HG03060 (cell line): ENCODE measurements at regions not wholly inside any gene's neighbourhood (a gene's known extent, or its start where the extent isn't known, plus 50 kb on each side); places are given as distances from the start of the nearest gene placed in this dataset.
"Not testable (repeated sequence)": the region's sequence is repeated elsewhere in the genome, so short reads cannot be mapped to it uniquely, and the experiment has no call there.

ENCODE experiments used
- ATAC-seq: cut with Tn5 transposase; IDR thresholded peaks from one replicate; pipeline ENCODE4 v1.9.1; 2021; ENCODE audit warnings: low read depth, moderate number of reproducible peaks; ENCODE audit not compliant: unreplicated experiment

DNA sequence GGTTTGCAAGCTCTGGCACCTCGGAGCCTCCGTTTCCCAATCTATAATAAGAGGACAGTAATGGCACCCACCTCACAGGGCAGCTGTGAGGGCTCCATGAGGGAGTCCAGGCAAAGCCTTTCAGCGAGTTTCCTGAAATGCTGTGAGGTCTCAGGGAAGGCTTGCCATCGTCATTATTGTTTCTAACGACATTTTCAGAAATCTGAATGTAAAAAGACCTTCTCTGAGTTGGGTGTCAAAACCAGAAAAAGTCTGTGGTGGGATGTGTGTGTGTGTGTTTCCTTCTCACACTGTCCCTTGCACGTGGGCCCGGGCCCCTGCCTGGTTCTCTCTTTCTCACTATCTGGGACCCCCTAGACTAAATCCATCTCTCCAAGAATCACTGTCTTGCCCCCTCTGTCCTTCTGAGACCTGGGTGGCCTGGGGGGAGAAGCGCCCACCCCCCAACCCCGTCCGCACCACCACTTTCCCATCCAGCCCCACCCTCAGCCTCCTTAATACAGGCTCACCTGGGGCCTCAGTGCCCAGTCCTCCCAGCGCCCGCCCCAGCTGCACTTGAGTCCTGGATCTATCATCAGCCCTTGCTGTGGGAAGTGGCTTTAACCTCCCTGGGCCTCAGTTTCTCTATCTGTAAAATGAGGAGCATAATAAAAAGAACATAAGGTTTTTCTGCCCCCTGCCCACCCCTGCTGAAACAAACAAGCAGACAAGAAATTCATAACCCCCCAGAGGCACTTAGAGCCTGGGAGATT is 180.3 kb downstream of the C9orf50 start:
- no peak for ATAC-seq

DNA sequence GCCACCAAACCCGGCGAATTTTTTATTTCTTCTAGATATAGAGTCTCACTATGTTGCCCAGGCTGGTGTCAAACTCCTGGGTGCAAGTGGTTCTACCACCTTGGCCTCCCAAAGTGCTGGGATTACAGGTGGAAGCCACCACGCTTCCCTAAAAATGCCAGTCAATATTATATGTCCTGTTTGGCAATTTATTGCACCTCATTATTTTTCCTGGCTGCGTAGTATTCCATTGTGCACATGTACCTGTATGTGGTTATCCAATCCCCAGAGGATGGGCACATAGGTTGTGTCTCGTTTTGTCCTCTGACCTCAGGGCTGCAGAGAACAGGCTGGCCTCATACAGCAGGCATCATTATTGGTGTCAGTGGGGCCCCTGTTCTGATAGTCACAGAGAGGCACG is 181.7 kb downstream of the C9orf50 start:
- no peak for ATAC-seq

DNA sequence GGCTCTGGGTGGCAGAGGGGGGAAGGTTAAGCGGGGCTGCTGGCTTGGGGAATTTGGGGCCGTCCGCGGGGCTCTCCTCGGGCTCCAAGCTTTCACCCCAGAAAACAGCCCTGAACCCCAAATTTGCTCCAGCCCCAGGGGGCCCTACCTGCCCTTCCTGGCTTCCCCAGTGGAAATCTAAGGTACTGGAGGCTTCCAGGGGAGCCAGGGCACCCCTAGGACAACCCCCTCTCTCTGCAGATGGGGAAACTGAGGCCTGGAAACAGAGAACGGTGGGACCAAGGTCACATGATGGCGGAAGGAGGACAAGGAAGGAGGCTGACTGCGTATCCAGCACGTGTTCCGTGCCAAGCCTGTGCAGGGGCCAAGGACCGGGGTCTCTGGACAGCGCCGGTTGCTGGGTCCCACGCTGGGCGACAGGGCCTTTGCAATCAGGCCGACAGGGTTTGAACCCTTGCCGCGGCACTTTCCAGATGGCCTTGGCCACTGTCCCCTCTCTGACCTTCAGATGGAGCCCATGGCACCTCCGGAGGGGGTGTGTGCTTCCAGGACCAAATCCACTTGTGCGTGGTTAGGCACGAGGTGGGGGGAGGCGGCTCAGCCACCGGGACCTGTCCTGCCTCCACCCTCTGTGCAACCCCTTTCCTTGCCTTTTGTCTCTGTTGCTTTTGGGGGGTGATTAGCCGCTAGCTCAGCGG is 183.1 kb downstream of the C9orf50 start:
- ATAC-seq, result no peak

DNA sequence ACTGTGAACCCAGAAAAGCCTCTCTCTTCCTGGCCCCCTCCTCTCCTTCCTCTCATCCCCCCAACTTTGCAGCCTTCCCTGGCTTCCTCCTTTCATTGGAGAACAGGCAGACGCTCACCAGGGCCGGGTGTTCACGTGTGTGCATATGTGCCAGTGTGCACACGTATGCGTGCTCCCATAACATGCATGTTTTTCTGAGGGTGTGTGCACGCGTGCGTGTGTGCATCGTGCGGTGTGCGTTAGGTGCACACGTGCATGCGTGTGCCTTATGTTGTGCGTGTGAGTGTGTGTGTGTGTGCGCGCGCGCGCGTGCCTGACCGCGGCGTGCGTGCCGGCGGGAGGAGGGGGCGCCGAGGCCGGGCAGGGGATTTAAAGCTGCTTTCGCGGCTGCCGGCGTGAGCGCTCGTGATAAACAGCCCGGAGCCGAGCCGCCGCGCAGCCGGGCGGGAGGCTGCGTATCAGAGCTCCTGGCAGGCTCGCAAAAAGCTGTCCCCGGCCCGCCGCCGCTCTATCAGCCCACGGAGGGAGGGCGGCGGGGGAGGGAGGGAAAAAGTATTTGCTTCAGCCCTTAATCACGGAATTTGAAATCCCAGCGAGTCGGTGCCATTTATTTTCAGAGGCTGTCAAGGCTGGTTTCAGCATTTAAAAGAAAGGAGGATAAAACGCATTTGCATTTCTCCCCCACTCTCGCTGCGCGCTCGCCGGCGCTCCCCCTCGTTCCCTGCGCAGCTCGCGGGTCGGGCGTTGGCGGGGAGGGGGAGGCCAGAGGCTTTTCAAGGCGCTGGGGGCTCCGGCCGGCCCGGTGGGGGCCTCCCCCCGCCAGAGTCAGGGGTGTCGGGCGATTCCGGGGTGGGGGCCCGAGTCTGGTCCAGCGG is 183.9 kb downstream of the C9orf50 start:
- ATAC-seq, result no peak

DNA sequence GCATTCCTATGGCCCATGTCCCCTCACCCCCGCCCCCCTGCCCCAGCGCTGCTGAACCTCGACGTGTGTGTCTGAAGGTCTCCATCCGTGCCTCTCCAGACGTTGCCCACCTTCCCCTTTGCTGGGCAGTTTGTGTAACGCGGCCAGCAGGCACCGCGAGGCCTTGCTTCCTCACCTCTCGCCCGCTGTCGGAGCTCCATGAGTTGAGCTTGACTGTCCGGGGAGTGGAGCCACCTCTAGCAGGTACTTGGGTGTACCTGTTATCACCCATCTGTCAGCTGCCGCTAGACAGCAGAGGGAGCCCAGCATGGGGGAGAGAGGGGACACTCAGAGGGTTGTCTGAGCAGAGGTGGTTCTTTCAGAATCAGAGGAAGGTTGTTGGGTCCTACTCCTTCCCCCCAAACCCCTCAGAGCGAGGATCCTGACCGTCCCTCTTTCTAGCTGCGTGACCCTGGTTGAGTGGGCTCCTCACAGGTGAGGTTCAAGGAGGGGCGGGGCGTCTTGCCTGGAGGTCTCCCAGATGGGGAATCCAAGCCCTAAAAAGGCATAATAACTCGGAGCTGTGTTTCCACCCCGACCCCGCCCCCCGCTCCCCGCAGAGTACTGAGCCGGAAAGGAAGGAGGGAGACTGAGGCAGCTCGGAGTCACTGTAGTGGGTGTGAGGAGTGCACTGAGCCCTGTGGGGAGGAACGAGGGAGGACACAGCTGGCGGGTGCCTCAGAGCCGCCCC is 184.7 kb downstream of the C9orf50 start:
- no peak for ATAC-seq

DNA sequence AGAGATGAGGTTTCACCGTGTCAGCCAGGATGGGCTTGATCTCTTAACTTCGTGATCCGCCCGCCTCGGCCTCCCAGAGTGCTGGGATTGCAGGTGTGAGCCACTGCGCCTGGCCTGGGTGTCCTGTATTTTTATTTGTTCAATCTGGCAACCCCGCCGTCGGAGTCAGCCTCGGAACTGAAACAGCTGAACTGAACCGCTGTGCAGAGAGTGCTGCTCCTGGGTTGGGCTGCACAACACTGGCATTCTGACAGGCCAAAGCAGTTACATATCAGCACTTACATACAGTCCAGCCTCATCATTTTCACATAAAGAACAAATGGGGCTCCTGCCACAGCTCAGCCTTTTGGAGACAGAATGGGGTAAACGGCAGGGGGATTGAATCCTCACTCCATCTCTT is 185.6 kb downstream of the C9orf50 start:
- no peak for ATAC-seq

DNA sequence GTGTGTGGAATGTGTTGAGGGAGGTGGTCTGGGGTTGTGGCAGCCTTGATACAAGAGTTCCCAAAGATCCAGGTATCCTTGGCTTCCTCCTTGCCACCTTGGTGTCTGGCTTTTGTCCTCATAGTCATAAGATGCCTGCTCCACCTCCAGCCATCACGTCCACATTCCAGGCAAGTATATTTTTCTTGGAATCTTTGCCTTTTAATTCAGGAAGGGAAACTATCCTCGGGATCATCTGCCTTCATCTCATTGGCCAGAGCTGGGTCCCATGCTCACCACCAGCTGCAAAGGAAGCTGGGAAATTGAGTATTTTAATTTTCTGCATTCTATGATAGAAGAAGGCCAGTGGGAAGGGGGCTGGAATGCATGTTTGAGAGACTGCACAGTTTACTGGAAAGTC is 186.7 kb downstream of the C9orf50 start:
- ATAC-seq, result no peak

DNA sequence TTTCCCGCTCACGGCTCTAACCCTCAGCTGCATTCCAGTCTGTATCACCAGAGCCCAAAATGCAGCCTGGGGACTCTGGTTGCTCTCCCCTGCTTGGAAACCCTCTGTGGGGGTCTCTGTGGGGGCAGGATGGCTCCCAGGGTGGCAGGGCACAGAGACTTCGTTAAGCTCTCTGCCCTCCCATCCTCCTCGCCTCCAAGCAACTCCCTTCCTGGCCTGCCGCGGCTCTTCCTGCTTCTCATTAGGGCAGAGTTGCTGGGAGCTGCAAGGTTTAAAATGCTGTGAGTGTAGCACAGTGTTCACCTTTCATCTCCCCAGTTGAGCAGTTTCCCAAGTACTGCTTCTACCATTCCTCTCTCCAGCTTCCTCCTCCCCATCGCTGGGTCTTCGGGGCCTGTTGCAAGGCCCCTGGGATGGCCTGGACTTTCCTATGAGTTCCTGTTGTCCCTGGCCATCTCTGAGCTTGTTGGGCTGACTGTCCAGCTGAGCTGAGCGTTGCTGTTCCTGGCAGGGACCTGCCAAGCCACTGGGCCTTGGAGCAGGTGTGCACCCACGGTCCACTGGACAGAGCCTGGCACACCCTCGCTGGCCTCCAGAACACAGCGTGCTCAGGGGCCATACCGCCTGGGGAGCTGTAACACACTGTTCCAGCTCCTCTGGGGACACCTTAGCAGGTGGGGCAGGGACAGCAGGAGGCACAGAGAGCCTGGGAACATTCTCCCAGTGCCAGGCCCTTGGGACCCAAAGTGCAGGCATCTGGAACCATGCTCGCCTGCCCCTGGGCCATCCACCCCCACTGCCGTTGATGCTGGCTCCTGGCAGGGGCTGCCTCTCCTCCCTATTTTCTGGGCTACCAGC is 188.4 kb downstream of the C9orf50 start:
- ATAC-seq, result no peak

DNA sequence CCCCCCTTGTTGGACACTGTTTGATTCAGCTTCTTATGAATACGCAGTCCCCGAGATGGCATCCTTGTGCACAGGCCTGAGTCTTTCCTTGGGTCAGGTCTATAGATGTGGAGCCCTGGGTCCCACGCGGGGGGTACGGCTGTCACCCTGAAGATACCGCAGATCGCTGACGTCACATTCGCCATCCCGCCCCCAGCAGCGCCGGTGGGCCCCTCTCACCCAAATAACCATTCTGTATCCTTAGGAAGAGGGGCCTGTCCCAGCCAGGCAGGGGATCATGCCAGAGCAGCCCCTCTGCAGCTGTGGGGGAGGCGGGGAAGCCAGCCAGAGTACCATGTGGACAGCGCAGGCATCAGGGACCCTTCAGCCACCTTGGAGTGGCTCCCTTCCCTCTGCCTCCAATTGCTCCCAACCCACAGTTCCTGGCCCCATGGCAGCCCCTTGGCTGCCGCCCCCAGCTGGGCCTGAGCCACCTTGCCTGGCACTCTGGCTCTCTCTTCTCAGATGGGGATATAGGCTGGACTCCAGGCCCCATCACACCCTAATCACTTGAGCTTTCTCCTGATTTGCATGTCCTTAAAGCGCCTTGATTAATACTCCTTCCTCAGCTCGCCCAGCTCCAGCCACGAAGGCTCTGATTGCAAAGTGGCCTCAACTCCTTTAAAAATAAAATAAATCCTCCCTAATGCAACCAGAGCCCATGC is 189.8 kb downstream of the C9orf50 start:
- no peak for ATAC-seq

DNA sequence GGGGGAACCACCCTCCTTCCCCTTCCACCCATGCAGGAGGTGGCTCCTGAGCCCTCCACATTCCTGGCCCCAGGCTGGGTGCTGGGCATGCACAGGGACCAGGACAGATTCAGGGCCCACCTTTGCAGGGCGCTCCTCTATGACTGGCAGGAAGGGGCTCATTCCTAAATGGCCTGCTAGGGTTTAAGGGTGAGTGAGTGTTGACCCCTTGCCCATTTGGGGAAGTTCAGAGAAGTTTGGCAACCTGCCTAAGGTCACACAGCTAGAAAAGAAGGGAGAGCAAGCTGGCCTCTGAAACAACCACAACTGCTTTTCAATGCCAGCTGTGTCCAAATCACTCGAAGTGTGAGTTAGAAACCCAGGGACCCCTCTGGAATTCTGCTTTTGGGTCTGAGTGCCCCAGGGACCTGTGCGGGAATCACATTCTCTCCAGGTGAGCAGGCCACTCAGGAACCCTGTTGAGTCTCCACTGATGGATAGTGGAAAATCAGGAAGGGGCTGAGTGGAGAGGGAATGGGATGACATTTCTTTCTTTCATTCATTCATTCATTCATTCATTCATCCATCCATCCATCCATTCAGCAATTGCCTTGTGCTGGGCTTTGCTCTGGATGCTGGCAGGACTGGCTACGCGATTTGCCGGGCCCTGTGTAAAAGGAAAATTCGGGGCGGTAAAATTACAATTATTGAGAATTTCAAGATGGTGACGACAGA is 191.9 kb downstream of the C9orf50 start:
- ATAC-seq, result no peak

DNA sequence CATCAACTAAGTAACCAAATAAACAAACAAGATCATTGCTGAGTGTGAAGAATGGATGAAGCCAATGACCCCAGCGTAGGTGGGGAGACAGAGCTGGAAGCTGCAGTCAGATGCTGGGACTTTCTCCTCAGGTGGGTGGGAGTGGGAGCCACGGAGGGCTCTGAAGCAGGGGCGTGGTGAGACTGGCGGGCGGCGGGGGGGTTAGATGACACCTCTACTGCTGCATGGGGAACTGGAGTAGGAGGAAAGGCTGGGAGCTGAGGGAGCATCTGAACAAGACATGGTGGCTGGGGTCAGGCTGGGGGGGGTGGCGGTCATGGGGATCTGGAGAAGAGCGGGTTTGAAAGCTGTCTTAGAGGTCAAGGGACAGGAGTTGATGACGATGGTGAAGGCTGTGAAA is 193.8 kb downstream of the C9orf50 start:
- ATAC-seq, result no peak

DNA sequence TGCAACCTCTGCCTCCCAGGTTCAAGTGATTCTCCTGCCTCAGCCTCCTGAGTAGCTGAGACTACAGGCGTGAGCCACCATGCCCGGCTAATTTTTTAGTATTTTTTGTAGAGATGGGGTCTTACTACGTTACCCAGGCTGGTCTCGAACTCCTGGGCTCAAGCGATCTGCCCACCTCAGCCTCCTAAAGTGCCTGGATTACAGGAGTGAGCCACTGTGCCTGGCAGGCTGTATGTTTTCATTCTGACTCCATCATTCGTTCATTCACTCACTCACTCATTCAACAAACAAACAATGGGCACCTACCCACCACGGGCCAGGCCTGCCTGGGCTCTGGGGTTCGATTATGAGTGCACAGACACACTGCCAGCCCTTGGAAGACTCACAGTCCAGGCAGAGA is 197.1 kb downstream of the C9orf50 start:
- ATAC-seq, result not testable (repeated sequence)

DNA sequence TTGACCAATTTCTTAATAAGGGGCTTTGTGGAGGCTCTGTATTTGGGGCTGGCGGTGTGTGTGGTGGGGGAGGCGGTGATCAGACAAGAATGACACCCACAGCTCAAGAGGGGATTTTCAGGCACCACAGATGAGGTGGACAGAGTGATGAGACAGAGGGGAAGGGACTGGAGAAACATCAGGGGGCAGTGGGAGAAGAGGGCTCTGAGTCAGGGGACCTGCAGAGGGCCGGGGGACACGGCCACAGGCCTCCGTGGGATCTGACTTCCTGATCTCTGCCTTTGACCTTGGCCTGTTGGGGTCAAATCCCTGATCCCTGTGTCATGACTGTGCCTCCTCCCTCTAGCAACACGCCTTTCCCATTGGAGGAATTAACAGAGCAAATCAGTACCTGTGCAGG is 197.7 kb downstream of the C9orf50 start:
- no peak for ATAC-seq

DNA sequence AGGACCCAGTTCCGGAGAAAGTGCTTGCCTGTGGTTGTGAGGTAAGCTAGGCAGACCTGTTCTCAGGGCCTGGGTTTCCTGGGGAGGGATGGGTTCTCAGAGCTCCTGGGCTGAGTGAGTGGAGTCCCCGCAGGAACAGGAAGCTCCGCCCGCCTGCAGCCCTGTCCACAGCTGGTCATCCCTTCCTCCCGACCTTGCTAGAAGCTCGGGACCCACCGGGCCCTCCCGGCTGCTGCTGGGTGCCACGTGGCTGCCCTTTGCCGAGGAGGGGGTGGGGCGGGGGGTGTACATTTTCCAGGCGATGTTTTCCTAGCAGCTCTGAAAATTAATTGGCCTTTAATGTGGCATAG is 198.1 kb downstream of the C9orf50 start:
- ATAC-seq, result no peak

DNA sequence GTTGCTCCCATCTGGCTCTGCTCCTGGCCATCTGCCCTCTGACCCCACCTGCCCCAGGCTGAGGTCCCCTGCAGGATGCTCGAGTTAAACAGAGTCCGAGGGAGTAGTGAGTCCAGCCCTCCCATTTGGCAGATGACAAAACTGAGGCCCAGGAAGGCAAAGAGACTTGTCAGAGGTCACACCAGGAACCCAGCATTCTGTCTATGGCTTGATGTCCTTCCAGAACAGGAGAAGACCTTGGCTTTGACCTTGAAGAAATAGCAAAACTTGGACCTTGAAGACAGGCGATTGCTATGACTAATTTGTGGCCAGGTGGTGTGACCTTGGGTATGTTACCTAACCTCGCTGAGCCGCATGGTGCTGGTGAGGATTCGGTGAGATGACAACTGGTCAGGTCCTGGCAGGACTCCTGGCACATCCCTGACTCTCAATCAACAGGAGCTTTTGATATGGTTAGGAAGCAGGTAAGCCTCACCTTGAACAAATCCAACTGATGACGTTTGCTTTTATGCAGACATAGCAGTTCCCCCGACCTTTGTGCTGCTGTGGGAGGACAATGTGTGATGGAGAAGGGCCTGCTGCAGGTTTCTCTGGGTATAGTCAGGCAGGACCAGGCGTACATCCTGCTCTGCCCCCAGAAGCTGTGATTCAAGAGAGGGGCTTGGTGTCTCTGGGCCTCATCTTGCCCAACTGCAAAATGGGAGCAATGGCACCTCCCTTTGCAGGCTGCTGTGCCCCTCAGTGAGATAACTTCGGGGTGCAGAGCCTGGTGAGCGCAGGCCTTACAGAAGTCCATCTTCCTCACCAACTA is 198.7 kb downstream of the C9orf50 start:
- no peak for ATAC-seq

DNA sequence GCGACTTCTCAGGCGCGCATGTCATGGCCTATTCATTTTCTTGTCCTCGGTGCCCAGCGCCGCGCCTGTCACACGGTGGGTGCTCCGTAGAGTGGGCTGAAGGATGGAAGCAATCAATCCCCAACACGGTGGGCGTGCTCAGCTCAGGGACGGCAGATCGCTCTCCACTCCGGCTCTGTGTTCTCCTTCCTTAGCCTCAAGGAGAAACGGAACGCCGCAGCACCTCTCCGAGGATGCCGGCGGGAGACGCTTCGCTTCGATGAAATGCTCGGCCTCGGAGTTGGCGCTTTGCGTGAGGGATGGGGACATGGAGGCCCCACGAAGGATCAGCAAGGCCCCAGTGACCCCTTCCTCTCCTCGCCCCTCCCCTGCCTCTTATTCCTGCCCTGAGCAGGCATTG is 199.5 kb downstream of the C9orf50 start:
- no peak for ATAC-seq

DNA sequence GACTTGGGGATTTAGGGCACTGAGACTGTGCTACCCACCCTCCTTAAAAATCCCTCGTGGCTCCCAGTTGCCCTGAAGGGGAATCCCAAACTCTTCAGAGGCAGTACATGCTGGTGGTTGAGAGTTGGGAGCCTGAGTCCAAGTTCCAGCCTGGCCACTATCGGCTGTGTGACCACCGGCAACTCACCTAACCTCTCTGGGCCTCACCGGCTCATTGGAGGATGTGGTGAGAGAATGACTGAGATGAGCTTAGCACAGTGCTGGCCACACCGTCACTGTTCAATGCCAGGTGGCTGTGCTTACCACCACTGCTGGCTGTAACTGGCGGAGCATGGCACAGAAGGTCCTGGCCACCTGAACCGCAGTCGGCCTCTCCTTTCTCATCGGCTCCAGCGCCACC is 200.2 kb downstream of the C9orf50 start:
- ATAC-seq, result no peak

DNA sequence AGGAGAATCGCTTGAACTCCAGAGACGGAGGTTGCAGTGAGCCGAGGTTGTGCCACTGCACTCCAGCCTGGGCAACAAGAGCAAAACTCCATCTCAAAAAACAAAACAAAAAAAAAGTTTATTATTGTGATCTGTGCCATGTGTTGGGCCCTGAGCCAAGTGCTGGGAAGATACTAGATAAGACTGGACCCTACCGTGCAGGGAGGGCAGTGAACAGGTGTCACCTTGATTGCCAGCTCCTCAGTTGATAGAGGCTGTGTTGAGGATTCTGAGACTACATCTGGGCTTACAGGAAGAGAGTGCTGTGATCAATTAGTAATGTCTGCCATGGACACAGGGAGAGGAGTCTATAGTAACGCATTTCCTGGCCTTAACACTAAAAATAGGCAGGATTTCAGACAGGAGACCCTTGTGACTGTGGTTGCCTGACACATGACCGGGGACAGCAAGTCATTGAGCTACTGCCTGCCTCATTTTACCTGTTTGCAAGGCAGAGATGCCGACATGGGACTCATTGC is 201.5 kb downstream of the C9orf50 start:
- ATAC-seq, result no peak
